Brain microvascular endothelial cell (primary cell): ENCODE measurements at regions not wholly inside any gene's neighbourhood (a gene's known extent, or its start where the extent isn't known, plus 50 kb on each side); places are given as distances from the start of the nearest gene placed in this dataset.

ENCODE experiments used
- DNase-seq: peaks from one replicate; pipeline ENCODE4 v3.0.0-alpha.2; 2020
- H3K27ac ChIP-seq: fragments of 250-450 bp; sonication (Bioruptor Pico); 2 replicates; pipeline ENCODE4 v1.5.1; 2020; ENCODE audit warnings: mild to moderate bottlenecking, moderate library complexity
- H3K27me3 ChIP-seq: fragments of 250-450 bp; sonication (Bioruptor Pico); replicated peaks from 2 replicates; pipeline ENCODE4 v1.5.1; 2020; ENCODE audit warnings: mild to moderate bottlenecking
- H3K36me3 ChIP-seq: fragments of 250-450 bp; sonication (Bioruptor Pico); replicated peaks from 2 replicates; pipeline ENCODE4 v1.5.1; 2020; ENCODE audit warnings: mild to moderate bottlenecking
- H3K4me3 ChIP-seq: 2 replicates; pipeline ENCODE4 v1.5.1; 2011; ENCODE audit warnings: low read depth, mild to moderate bottlenecking, control low read depth, low read length, moderate library complexity
- CTCF ChIP-seq: IDR thresholded peaks from 2 replicates; pipeline ENCODE4 v1.5.1; 2011; ENCODE audit warnings: low read depth, mild to moderate bottlenecking, moderate library complexity, low read length, control low read depth, inconsistent platforms; ENCODE audit errors: missing control alignments
- in situ Hi-C: cut with HindIII; loops from 2 replicates; pipeline ENCODE4 v1.10.0; 2017; ENCODE audit warnings: low sequenced_read_pairs, low pct_ligation_motif_present

GRCh38 chr3:102643546-102643945 lies 208.7 kb downstream of the ZPLD1 start:
- in situ Hi-C loops: no loop called here
- TF ChIP-seq CTCF: no peak
- Histone ChIP-seq H3K27me3 (no peaks in the 10 kb centered on the region), H3K4me3 (no peak overlapping the region), H3K27ac (no peak overlapping the region), H3K36me3 (no peaks in the 10 kb centered on the region)
- no peak for DNase-seq

GRCh38 chr3:102646557-102646956 lies 211.7 kb downstream of the ZPLD1 start:
- H3K27me3 ChIP-seq: no peaks in the 10 kb centered on the region
- H3K4me3 ChIP-seq: no peak overlapping the region
- DNase-seq: no peak
- no peak overlapping the region for H3K27ac ChIP-seq
- H3K36me3 ChIP-seq: no peaks in the 10 kb centered on the region
- in situ Hi-C loops: no loop called here
- TF ChIP-seq CTCF: no peak

- DNase-seq: no peak
- Histone ChIP-seq H3K27ac (no peak overlapping the region), H3K4me3 (no peak overlapping the region), H3K36me3 (no peaks in the 10 kb centered on the region), H3K27me3 (no peaks in the 10 kb centered on the region)
- TF ChIP-seq CTCF: no peak
- in situ Hi-C loops: no loop called here
Observed at GRCh38 chr3:102660653-102661052, 225.8 kb downstream of the ZPLD1 start.

- no peak for DNase-seq
- Histone ChIP-seq H3K36me3 (no peaks in the 10 kb centered on the region), H3K27ac (no peak overlapping the region), H3K4me3 (no peak overlapping the region), H3K27me3 (no peaks in the 10 kb centered on the region)
- in situ Hi-C loops: no loop called here
- no peak for TF ChIP-seq CTCF
Observed at GRCh38 chr3:102661707-102662497, 227.1 kb downstream of the ZPLD1 start.

- Histone ChIP-seq H3K27me3 (no peaks in the 10 kb centered on the region), H3K27ac (no peak overlapping the region), H3K4me3 (no peak overlapping the region), H3K36me3 (no peaks in the 10 kb centered on the region)
- no peak for TF ChIP-seq CTCF
- DNase-seq: no peak
- in situ Hi-C loops: no loop called here
Observed at GRCh38 chr3:102662498-102662772, 227.6 kb downstream of the ZPLD1 start.

GRCh38 chr3:102664126-102664525 lies 229.3 kb downstream of the ZPLD1 start:
- no peak for TF ChIP-seq CTCF
- no peaks in the 10 kb centered on the region for H3K27me3 ChIP-seq
- H3K4me3 ChIP-seq: no peak overlapping the region
- no peak overlapping the region for H3K27ac ChIP-seq
- no peaks in the 10 kb centered on the region for H3K36me3 ChIP-seq
- DNase-seq: no peak
- in situ Hi-C loops: no loop called here
